ENCODE measurements at regions not wholly inside any gene's neighbourhood (a gene's known extent, or its start where the extent isn't known, plus 50 kb on each side); places are given as distances from the start of the nearest gene placed in this dataset.

DNA sequence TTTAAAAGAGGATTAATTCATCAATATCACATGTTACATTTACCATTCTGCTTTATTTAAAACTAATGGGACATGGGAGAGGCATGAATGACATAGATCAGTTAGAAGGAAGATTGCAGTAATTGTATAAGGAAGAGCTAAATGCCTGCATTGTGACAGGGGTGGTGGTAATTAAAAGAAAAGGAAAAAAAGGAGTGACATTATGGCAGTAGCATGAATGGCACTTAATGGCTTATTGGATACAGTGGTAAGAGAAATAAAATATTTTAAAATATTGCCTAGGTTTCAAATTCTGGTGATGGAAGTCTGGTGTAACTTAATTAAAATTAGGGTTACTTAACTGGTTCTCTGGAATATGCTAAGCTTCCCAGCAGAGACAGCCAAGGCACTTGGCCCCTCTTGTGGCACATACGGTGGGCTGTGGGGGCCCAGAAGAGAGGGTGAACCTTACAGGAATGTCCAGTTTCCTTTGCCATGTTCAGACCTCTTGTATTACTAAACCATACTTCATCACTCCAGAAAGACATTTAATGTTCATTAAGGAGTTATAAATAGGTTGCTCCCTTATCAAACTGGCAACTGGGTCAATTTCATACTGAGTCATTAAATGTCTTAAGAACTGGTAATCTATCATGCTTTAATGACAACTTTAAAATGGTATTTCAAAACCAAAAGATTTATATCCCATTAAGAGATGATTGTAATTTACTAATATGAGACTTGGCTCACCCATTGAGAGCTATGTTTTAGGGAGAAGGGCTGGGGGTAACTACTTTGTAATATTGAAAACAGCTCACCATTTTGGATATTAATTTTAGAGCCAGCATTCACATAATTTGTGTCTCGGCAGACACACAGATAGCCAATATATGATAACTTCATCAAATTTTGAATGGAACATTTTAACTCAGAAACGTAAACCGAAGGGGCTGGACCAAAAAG is 798.9 kb upstream of the PIK3C3 start:
- no peaks in the 10 kb centered on the region for H3K4me1 ChIP-seq (ENCODE audit: control insufficient read depth, insufficient read depth, low read depth, low read length)
- H2BK12ac ChIP-seq (ENCODE audit: low read length in 2 of 2): no peak overlapping the region
- H3K4me3 ChIP-seq (ENCODE audit: insufficient read depth in 1 of 2, low read depth in 1 of 2, low read length in 2 of 2): no peak overlapping the region
- no peak overlapping the region for H3K14ac ChIP-seq (ENCODE audit: low read length in 2 of 2)
- no peaks in the 10 kb centered on the region for H3K27me3 ChIP-seq (ENCODE audit: control insufficient read depth in 1 of 2, insufficient read depth in 1 of 2, low read length in 2 of 2)
- no peak overlapping the region for H2BK15ac ChIP-seq (ENCODE audit: low read depth, poor library complexity, severe bottlenecking)
- H2AFZ ChIP-seq (ENCODE audit: low read depth, low read length): no peak overlapping the region
- 99% methylated on average over 4 of the region's 4 CpGs for WGBS
- no peak overlapping the region for H3K4me2 ChIP-seq (ENCODE audit: low read length, poor library complexity, severe bottlenecking)
- H4K91ac ChIP-seq (ENCODE audit: low read length): no peak overlapping the region
- no peak overlapping the region for H2AK5ac ChIP-seq (ENCODE audit: low read length, severe bottlenecking)
- H2BK120ac ChIP-seq (ENCODE audit: low read depth, low read length): no peak overlapping the region
- DNase-seq: no peak
- H3K9ac ChIP-seq (ENCODE audit: low read length): no peak overlapping the region
- H3K27ac ChIP-seq (ENCODE audit: low read length, poor library complexity, severe bottlenecking): no peak overlapping the region
- no peak overlapping the region for H4K8ac ChIP-seq (ENCODE audit: low read length)
- no peak overlapping the region for H2BK5ac ChIP-seq (ENCODE audit: low read depth, low read length, poor library complexity, severe bottlenecking)
- no peaks in the 10 kb centered on the region for H3K9me3 ChIP-seq (ENCODE audit: control insufficient read depth, low read length)
- no peak overlapping the region for H3K23ac ChIP-seq (ENCODE audit: low read length in 2 of 2)
- H3K36me3 ChIP-seq (ENCODE audit: control insufficient read depth in 1 of 2, insufficient read depth in 2 of 2, low read depth in 1 of 2, low read length in 2 of 2): no peaks in the 10 kb centered on the region
- no peak overlapping the region for H3K4ac ChIP-seq (ENCODE audit: low read depth in 1 of 2, low read length in 2 of 2)
- no peak overlapping the region for H3K18ac ChIP-seq (ENCODE audit: low read depth in 1 of 2, low read length in 2 of 2)
- no peaks in the 10 kb centered on the region for H3K79me1 ChIP-seq (replicated peaks; ENCODE audit: low read length, poor library complexity, severe bottlenecking)

- WGBS: 58% methylated on average over 1 of the region's 1 CpG
- no peak overlapping the region for H3K4me2 ChIP-seq (ENCODE audit: low read length, poor library complexity, severe bottlenecking)
Measured at GRCh38 chr18:41155025-41155424, 800.0 kb upstream of the PIK3C3 start.

DNA sequence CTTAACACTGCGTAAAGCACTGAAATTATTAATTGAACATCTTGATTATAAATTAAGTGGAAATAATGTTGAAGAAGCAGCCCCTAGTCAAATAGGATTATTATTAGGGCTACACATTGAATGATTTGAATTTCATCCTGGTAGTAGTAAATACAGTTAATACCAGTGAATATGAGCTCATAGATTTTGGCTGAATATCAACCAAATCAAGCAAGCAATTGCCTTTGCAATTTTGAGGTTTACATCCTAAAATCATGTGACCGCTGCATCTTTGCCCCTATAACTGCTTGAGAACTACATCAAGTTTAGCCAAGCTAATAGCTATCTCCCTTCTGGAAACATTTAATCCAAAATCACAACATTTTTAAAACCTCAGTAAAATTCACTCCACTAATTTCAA is 801.2 kb upstream of the PIK3C3 start:
- no peak overlapping the region for H2BK5ac ChIP-seq (ENCODE audit: low read depth, low read length, poor library complexity, severe bottlenecking)
- H3K27ac ChIP-seq (ENCODE audit: low read length, poor library complexity, severe bottlenecking): no peak overlapping the region
- no peak overlapping the region for H4K91ac ChIP-seq (ENCODE audit: low read length)
- no peak overlapping the region for H3K14ac ChIP-seq (ENCODE audit: low read length in 2 of 2)
- H3K4me1 ChIP-seq (ENCODE audit: control insufficient read depth, insufficient read depth, low read depth, low read length): no peaks in the 10 kb centered on the region
- H3K4ac ChIP-seq (ENCODE audit: low read depth in 1 of 2, low read length in 2 of 2): no peak overlapping the region
- H2BK120ac ChIP-seq (ENCODE audit: low read depth, low read length): no peak overlapping the region
- no peaks in the 10 kb centered on the region for H3K79me1 ChIP-seq (replicated peaks; ENCODE audit: low read length, poor library complexity, severe bottlenecking)
- H2BK12ac ChIP-seq (ENCODE audit: low read length in 2 of 2): no peak overlapping the region
- H3K23ac ChIP-seq (ENCODE audit: low read length in 2 of 2): no peak overlapping the region
- no peak overlapping the region for H2AK5ac ChIP-seq (ENCODE audit: low read length, severe bottlenecking)
- no peak overlapping the region for H3K9ac ChIP-seq (ENCODE audit: low read length)
- no peaks in the 10 kb centered on the region for H3K36me3 ChIP-seq (ENCODE audit: control insufficient read depth in 1 of 2, insufficient read depth in 2 of 2, low read depth in 1 of 2, low read length in 2 of 2)
- no peak overlapping the region for H3K4me3 ChIP-seq (ENCODE audit: insufficient read depth in 1 of 2, low read depth in 1 of 2, low read length in 2 of 2)
- WGBS: 95% methylated on average over 1 of the region's 2 CpGs
- H3K18ac ChIP-seq (ENCODE audit: low read depth in 1 of 2, low read length in 2 of 2): no peak overlapping the region
- no peaks in the 10 kb centered on the region for H3K27me3 ChIP-seq (ENCODE audit: control insufficient read depth in 1 of 2, insufficient read depth in 1 of 2, low read length in 2 of 2)
- no peak overlapping the region for H2AFZ ChIP-seq (ENCODE audit: low read depth, low read length)
- H4K8ac ChIP-seq (ENCODE audit: low read length): no peak overlapping the region
- no peak overlapping the region for H3K4me2 ChIP-seq (ENCODE audit: low read length, poor library complexity, severe bottlenecking)
- H2BK15ac ChIP-seq (ENCODE audit: low read depth, poor library complexity, severe bottlenecking): no peak overlapping the region
- no peak for DNase-seq
- no peaks in the 10 kb centered on the region for H3K9me3 ChIP-seq (ENCODE audit: control insufficient read depth, low read length)

More at GRCh38 chr18:41155025-41155424, 800.0 kb upstream of the PIK3C3 start:
- no peak overlapping the region for H2BK120ac ChIP-seq (ENCODE audit: low read depth, low read length)
- H4K91ac ChIP-seq (ENCODE audit: low read length): no peak overlapping the region
- H3K27ac ChIP-seq (ENCODE audit: low read length, poor library complexity, severe bottlenecking): no peak overlapping the region
- H2AFZ ChIP-seq (ENCODE audit: low read depth, low read length): no peak overlapping the region
- H3K27me3 ChIP-seq (ENCODE audit: control insufficient read depth in 1 of 2, insufficient read depth in 1 of 2, low read length in 2 of 2): no peaks in the 10 kb centered on the region
- no peak overlapping the region for H3K4me3 ChIP-seq (ENCODE audit: insufficient read depth in 1 of 2, low read depth in 1 of 2, low read length in 2 of 2)
- no peak overlapping the region for H2AK5ac ChIP-seq (ENCODE audit: low read length, severe bottlenecking)
- H3K23ac ChIP-seq (ENCODE audit: low read length in 2 of 2): no peak overlapping the region
- no peak overlapping the region for H2BK5ac ChIP-seq (ENCODE audit: low read depth, low read length, poor library complexity, severe bottlenecking)
- no peak overlapping the region for H3K4ac ChIP-seq (ENCODE audit: low read depth in 1 of 2, low read length in 2 of 2)
- no peak for DNase-seq
- H3K14ac ChIP-seq (ENCODE audit: low read length in 2 of 2): no peak overlapping the region
- H3K18ac ChIP-seq (ENCODE audit: low read depth in 1 of 2, low read length in 2 of 2): no peak overlapping the region
- H4K8ac ChIP-seq (ENCODE audit: low read length): no peak overlapping the region
- H3K79me1 ChIP-seq (replicated peaks; ENCODE audit: low read length, poor library complexity, severe bottlenecking): no peaks in the 10 kb centered on the region
- H2BK12ac ChIP-seq (ENCODE audit: low read length in 2 of 2): no peak overlapping the region
- no peaks in the 10 kb centered on the region for H3K36me3 ChIP-seq (ENCODE audit: control insufficient read depth in 1 of 2, insufficient read depth in 2 of 2, low read depth in 1 of 2, low read length in 2 of 2)
- H2BK15ac ChIP-seq (ENCODE audit: low read depth, poor library complexity, severe bottlenecking): no peak overlapping the region
- H3K9ac ChIP-seq (ENCODE audit: low read length): no peak overlapping the region
- H3K9me3 ChIP-seq (ENCODE audit: control insufficient read depth, low read length): no peaks in the 10 kb centered on the region
- H3K4me1 ChIP-seq (ENCODE audit: control insufficient read depth, insufficient read depth, low read depth, low read length): no peaks in the 10 kb centered on the region

DNA sequence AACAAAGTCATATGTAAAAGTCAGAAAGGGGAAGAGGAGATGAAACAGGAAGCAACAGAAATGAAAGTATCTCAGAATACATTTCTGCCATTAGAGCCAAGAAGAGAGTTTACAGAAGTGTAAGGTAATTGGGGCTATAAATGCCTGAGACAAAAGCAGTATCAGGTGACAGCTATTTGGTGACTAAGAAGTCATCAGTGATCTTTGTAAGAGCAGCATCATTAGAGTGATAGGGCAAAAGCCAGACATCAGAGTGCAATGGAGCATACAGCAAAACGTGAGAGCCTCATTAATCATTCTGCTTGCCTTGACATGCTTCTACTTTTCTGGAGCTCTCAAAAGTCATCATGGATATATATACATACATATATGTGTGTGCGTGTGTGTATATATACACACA is 804.7 kb upstream of the PIK3C3 start:
- H3K4me2 ChIP-seq (ENCODE audit: low read length, poor library complexity, severe bottlenecking): no peak overlapping the region

More for the DNA sequence above, 804.7 kb upstream of the PIK3C3 start:
- no peak overlapping the region for H2BK15ac ChIP-seq (ENCODE audit: low read depth, poor library complexity, severe bottlenecking)
- H3K18ac ChIP-seq (ENCODE audit: low read depth in 1 of 2, low read length in 2 of 2): no peak overlapping the region
- no peaks in the 10 kb centered on the region for H3K79me1 ChIP-seq (replicated peaks; ENCODE audit: low read length, poor library complexity, severe bottlenecking)
- H3K27me3 ChIP-seq (ENCODE audit: control insufficient read depth in 1 of 2, insufficient read depth in 1 of 2, low read length in 2 of 2): no peaks in the 10 kb centered on the region
- no peak overlapping the region for H3K4me3 ChIP-seq (ENCODE audit: insufficient read depth in 1 of 2, low read depth in 1 of 2, low read length in 2 of 2)
- H2BK120ac ChIP-seq (ENCODE audit: low read depth, low read length): no peak overlapping the region
- no peak for DNase-seq
- no peak overlapping the region for H2AK5ac ChIP-seq (ENCODE audit: low read length, severe bottlenecking)
- H3K36me3 ChIP-seq (ENCODE audit: control insufficient read depth in 1 of 2, insufficient read depth in 2 of 2, low read depth in 1 of 2, low read length in 2 of 2): no peaks in the 10 kb centered on the region
- no peak overlapping the region for H2BK12ac ChIP-seq (ENCODE audit: low read length in 2 of 2)
- H2AFZ ChIP-seq (ENCODE audit: low read depth, low read length): no peak overlapping the region
- H3K9me3 ChIP-seq (ENCODE audit: control insufficient read depth, low read length): no peaks in the 10 kb centered on the region
- H3K9ac ChIP-seq (ENCODE audit: low read length): no peak overlapping the region
- no peak overlapping the region for H3K4ac ChIP-seq (ENCODE audit: low read depth in 1 of 2, low read length in 2 of 2)
- H3K4me1 ChIP-seq (ENCODE audit: control insufficient read depth, insufficient read depth, low read depth, low read length): no peaks in the 10 kb centered on the region
- H2BK5ac ChIP-seq (ENCODE audit: low read depth, low read length, poor library complexity, severe bottlenecking): no peak overlapping the region
- H4K8ac ChIP-seq (ENCODE audit: low read length): no peak overlapping the region
- no peak overlapping the region for H3K27ac ChIP-seq (ENCODE audit: low read length, poor library complexity, severe bottlenecking)
- no peak overlapping the region for H3K14ac ChIP-seq (ENCODE audit: low read length in 2 of 2)
- 17% methylated on average over 1 of the region's 2 CpGs for WGBS
- H4K91ac ChIP-seq (ENCODE audit: low read length): no peak overlapping the region
- no peak overlapping the region for H3K23ac ChIP-seq (ENCODE audit: low read length in 2 of 2)
